Coronary artery (tissue), 2 donors: ENCODE measurements at regions not wholly inside any gene's neighbourhood (a gene's known extent, or its start where the extent isn't known, plus 50 kb on each side); places are given as distances from the start of the nearest gene placed in this dataset.
A peak's percentile ranks its signal among the peaks of the same experiment; 100 is the strongest.

Experiments
- DNase-seq: peaks from one replicate; pipeline ENCODE4 v3.0.0-alpha.2; 2017; ENCODE audit warnings: low spot score
- H3K27ac ChIP-seq, 2 donors: fragments of 200-600 bp; sonication (generic); one replicate each; pipeline ENCODE4 v1.5.1; 2016 to 2019
- H3K4me3 ChIP-seq: fragments of 200-600 bp; sonication (generic); 2 replicates; pipeline ENCODE4 v1.5.1; 2016; ENCODE audit warnings: mild to moderate bottlenecking, moderate library complexity
- CTCF ChIP-seq: fragments of 200-600 bp; sonication (generic); IDR thresholded peaks from one replicate; pipeline ENCODE4 v1.5.1; 2019; ENCODE audit warnings: antibody characterized with exemption

GRCh38 chrX:40167233-40167849, 69.6 kb upstream of the BCOR start:
- no peak for TF ChIP-seq CTCF
- Histone ChIP-seq H3K4me3 (peak overlapping the region; percentile 67), H3K27ac (no peak overlapping the region)
- peak; percentile 69 for DNase-seq

- H3K4me3 ChIP-seq: no peak overlapping the region
- H3K27ac ChIP-seq: no peak overlapping the region
- no peak for DNase-seq
- TF ChIP-seq CTCF: no peak
These were observed 68.8 kb upstream of the BCOR start for GRCh38 chrX:40166582-40166981.

- H3K27ac ChIP-seq: no peak overlapping the region
- no peak overlapping the region for H3K4me3 ChIP-seq
- no peak for DNase-seq
- no peak for TF ChIP-seq CTCF
These were observed 68.1 kb upstream of the BCOR start for GRCh38 chrX:40165861-40166260.

GRCh38 chrX:40165206-40165605, 67.4 kb upstream of the BCOR start:
- H3K4me3 ChIP-seq: no peak overlapping the region
- no peak for TF ChIP-seq CTCF
- H3K27ac ChIP-seq: no peak overlapping the region
- no peak for DNase-seq

GRCh38 chrX:40164751-40165150, 67.0 kb upstream of the BCOR start:
- no peak for TF ChIP-seq CTCF
- Histone ChIP-seq H3K4me3 (no peak overlapping the region), H3K27ac (no peak overlapping the region)
- no peak for DNase-seq

- no peak for DNase-seq
- no peak for TF ChIP-seq CTCF
- H3K27ac ChIP-seq: peak overlapping the region; percentile 59 to 83
- H3K4me3 ChIP-seq: peak overlapping the region; percentile 72
These were observed 60.4 kb upstream of the BCOR start for GRCh38 chrX:40158036-40158706.
